ENCODE measurements at regions not wholly inside any gene's neighbourhood (a gene's known extent, or its start where the extent isn't known, plus 50 kb on each side); places are given as distances from the start of the nearest gene placed in this dataset.

DNA sequence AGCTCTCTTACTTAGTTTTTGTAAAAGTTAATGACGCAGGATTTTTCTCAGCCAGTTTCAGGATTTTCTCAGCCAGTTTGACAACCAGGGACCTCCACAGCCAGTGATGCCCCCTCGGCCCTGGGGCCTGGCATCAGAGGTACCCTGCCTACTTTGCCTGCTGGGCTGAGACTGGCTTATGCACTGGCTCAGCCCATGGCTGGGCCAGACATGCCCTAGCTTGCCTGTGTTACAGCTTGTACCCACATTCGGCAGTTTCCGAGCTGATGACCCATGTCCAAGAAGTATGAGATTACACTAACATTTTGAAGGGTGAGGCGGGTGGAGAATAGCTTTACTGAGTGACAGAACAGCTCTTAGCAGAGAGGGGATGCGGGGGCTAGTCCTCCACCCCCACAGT lies 406.1 kb upstream of the HSF2 start:
- H3F3A ChIP-seq (ENCODE audit: control insufficient read depth, insufficient read depth): no peaks in the 10 kb centered on the region
- no peaks in the 10 kb centered on the region for H3K4me1 ChIP-seq (ENCODE audit: control insufficient read depth, low read length)
- no peaks in the 10 kb centered on the region for H3K79me2 ChIP-seq (ENCODE audit: control insufficient read depth, low read length)
- no peak overlapping the region for H3K4me2 ChIP-seq (ENCODE audit: low read length)
- no peaks in the 10 kb centered on the region for H3K36me3 ChIP-seq (ENCODE audit: control insufficient read depth, low read length)
- H3K9me2 ChIP-seq (replicated peaks; ENCODE audit: control insufficient read depth, low read length): no peaks in the 10 kb centered on the region
- H3K27me3 ChIP-seq (ENCODE audit: control insufficient read depth, low read length): no peaks in the 10 kb centered on the region
- no peak overlapping the region for H3K27ac ChIP-seq (ENCODE audit: low read depth, low read length)
- no peaks in the 10 kb centered on the region for H4K20me1 ChIP-seq (ENCODE audit: control insufficient read depth, insufficient read depth, low read depth, low read length)
- H3K4me3 ChIP-seq (ENCODE audit: low read length): no peak overlapping the region
- peaks cover 6% of the 10 kb centered on the region; the same call in 1 of the 2 replicates for H3K9me3 ChIP-seq (ENCODE audit: control insufficient read depth, insufficient read depth, low read length)
- TF ChIP-seq, protein P1, sequence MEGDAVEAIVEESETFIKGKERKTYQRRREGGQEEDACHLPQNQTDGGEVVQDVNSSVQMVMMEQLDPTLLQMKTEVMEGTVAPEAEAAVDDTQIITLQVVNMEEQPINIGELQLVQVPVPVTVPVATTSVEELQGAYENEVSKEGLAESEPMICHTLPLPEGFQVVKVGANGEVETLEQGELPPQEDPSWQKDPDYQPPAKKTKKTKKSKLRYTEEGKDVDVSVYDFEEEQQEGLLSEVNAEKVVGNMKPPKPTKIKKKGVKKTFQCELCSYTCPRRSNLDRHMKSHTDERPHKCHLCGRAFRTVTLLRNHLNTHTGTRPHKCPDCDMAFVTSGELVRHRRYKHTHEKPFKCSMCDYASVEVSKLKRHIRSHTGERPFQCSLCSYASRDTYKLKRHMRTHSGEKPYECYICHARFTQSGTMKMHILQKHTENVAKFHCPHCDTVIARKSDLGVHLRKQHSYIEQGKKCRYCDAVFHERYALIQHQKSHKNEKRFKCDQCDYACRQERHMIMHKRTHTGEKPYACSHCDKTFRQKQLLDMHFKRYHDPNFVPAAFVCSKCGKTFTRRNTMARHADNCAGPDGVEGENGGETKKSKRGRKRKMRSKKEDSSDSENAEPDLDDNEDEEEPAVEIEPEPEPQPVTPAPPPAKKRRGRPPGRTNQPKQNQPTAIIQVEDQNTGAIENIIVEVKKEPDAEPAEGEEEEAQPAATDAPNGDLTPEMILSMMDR (IDR thresholded peaks at IDR 0.05; ENCODE audit: low read depth, low read length, poor library complexity, severe bottlenecking): no peak
- no peak for TF ChIP-seq EZH2phosphoT487 (IDR thresholded peaks at IDR 0.05; ENCODE audit: borderline replicate concordance, low read length)

DNA sequence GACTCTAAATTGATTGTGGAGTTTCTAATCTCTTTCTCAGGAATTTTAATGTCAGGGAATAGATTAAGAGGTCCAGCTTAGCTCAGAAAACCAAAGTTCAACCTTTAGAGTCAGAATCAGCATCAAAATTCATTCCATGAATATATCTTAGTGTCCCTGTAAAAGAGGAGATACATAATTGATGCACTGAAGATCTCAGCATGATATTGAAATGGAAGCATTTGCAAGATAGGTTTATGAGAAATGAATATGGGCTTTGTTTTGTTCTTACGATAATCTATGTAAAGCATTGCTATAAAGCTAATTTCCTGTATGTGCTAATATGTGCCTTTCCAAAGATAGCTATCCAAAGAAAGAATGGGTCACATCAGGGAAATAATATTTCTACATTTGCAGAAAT lies 404.5 kb upstream of the HSF2 start:
- Histone ChIP-seq H3K4me3 (ENCODE audit: low read length) (no peak overlapping the region), H3F3A (ENCODE audit: control insufficient read depth, insufficient read depth) (no peaks in the 10 kb centered on the region), H3K9me2 (replicated peaks; ENCODE audit: control insufficient read depth, low read length) (no peaks in the 10 kb centered on the region), H3K27me3 (ENCODE audit: control insufficient read depth, low read length) (no peaks in the 10 kb centered on the region), H3K79me2 (ENCODE audit: control insufficient read depth, low read length) (no peaks in the 10 kb centered on the region), H4K20me1 (ENCODE audit: control insufficient read depth, insufficient read depth, low read depth, low read length) (no peaks in the 10 kb centered on the region), H3K4me1 (ENCODE audit: control insufficient read depth, low read length) (no peaks in the 10 kb centered on the region), H3K4me2 (ENCODE audit: low read length) (no peak overlapping the region), H3K36me3 (ENCODE audit: control insufficient read depth, low read length) (no peaks in the 10 kb centered on the region), H3K9me3 (ENCODE audit: control insufficient read depth, insufficient read depth, low read length) (peaks cover 6% of the 10 kb centered on the region; the same call in 1 of the 2 replicates), H3K27ac (ENCODE audit: low read depth, low read length) (no peak overlapping the region)
- no peak for TF ChIP-seq EZH2phosphoT487 (IDR thresholded peaks at IDR 0.05; ENCODE audit: borderline replicate concordance, low read length)
- TF ChIP-seq, protein P1 (IDR thresholded peaks at IDR 0.05; ENCODE audit: low read depth, low read length, poor library complexity, severe bottlenecking): no peak

DNA sequence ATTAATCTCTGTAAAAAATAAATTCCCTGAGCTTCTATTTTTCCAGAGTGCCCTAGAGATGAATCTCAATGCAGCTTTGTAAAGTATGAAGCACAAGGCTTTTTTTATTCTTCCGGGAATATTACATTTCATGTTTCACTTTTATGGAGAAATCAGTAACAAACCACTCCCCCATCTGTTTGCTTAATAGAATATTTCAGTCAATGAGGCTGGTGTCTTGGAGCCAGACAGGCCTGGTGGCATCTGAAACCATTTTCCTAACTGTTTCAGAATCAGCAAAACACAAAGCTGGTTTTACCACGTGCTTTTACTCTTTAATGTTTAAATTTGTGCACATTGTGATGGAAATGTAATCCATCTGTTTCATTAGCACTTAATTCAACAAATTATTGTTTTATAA lies 400.8 kb upstream of the HSF2 start:
- H3K36me3 ChIP-seq (ENCODE audit: control insufficient read depth, low read length): no peaks in the 10 kb centered on the region
- H3K79me2 ChIP-seq (ENCODE audit: control insufficient read depth, low read length): no peaks in the 10 kb centered on the region
- no peak overlapping the region for H3K27ac ChIP-seq (ENCODE audit: low read depth, low read length)
- no peak overlapping the region for H3K4me2 ChIP-seq (ENCODE audit: low read length)
- no peaks in the 10 kb centered on the region for H3K9me2 ChIP-seq (replicated peaks; ENCODE audit: control insufficient read depth, low read length)
- H3K4me3 ChIP-seq (ENCODE audit: low read length): no peak overlapping the region
- peaks cover 2% of the 10 kb centered on the region; the same call in 1 of the 2 replicates for H3K9me3 ChIP-seq (ENCODE audit: control insufficient read depth, insufficient read depth, low read length)
- H3F3A ChIP-seq (ENCODE audit: control insufficient read depth, insufficient read depth): no peaks in the 10 kb centered on the region
- TF ChIP-seq EZH2phosphoT487 (IDR thresholded peaks at IDR 0.05; ENCODE audit: borderline replicate concordance, low read length): no peak
- TF ChIP-seq, protein P1 (IDR thresholded peaks at IDR 0.05; ENCODE audit: low read depth, low read length, poor library complexity, severe bottlenecking): no peak
- H3K4me1 ChIP-seq (ENCODE audit: control insufficient read depth, low read length): no peaks in the 10 kb centered on the region
- H4K20me1 ChIP-seq (ENCODE audit: control insufficient read depth, insufficient read depth, low read depth, low read length): no peaks in the 10 kb centered on the region
- H3K27me3 ChIP-seq (ENCODE audit: control insufficient read depth, low read length): no peaks in the 10 kb centered on the region

Measured in DOHH2 (cell line).